ENCODE measurements at regions not wholly inside any gene's neighbourhood (a gene's known extent, or its start where the extent isn't known, plus 50 kb on each side); places are given as distances from the start of the nearest gene placed in this dataset.

GRCh38 chr12:92574911-92575570 lies 127.7 kb upstream of the PLEKHG7 start:
- no peak for DNase-seq

GRCh38 chr12:92574051-92574783 lies 128.6 kb upstream of the PLEKHG7 start:
- DNase-seq = no peak

GRCh38 chr12:92573104-92573503 lies 129.7 kb upstream of the PLEKHG7 start:
- DNase-seq = no peak

GRCh38 chr12:92571844-92572543 lies 130.8 kb upstream of the PLEKHG7 start:
- no peak for DNase-seq

- no peak for DNase-seq
Measured at GRCh38 chr12:92571169-92571568, 131.6 kb upstream of the PLEKHG7 start.

- no peak for DNase-seq
Measured at GRCh38 chr12:92570056-92570753, 132.6 kb upstream of the PLEKHG7 start.

GRCh38 chr12:92568691-92569090 lies 134.1 kb upstream of the PLEKHG7 start:
- DNase-seq = no peak

GRCh38 chr12:92566448-92567019 lies 136.3 kb upstream of the PLEKHG7 start:
- no peak for DNase-seq

GRCh38 chr12:92563819-92564218 lies 139.0 kb upstream of the PLEKHG7 start:
- DNase-seq = no peak

- DNase-seq = no peak
Measured at GRCh38 chr12:92562063-92562734, 140.6 kb upstream of the PLEKHG7 start.

GRCh38 chr12:92561543-92561899 lies 141.3 kb upstream of the PLEKHG7 start:
- no peak for DNase-seq

- no peak for DNase-seq
Measured at GRCh38 chr12:92560713-92561542, 141.9 kb upstream of the PLEKHG7 start.

- no peak for DNase-seq
Measured at GRCh38 chr12:92558806-92559205, 144.0 kb upstream of the PLEKHG7 start.

- DNase-seq = no peak
Measured at GRCh38 chr12:92558215-92558773, 144.5 kb upstream of the PLEKHG7 start.

- DNase-seq = no peak
Measured at GRCh38 chr12:92557422-92557724, 145.4 kb upstream of the PLEKHG7 start.

GRCh38 chr12:92556637-92557421 lies 146.0 kb upstream of the PLEKHG7 start:
- DNase-seq = no peak

- DNase-seq = no peak
Measured at GRCh38 chr12:92556141-92556540, 146.6 kb upstream of the PLEKHG7 start.

GRCh38 chr12:92554158-92555073 lies 148.4 kb upstream of the PLEKHG7 start:
- no peak for DNase-seq

GRCh38 chr12:92553389-92553788 lies 149.4 kb upstream of the PLEKHG7 start:
- DNase-seq = no peak
